ENCODE measurements at regions not wholly inside any gene's neighbourhood (a gene's known extent, or its start where the extent isn't known, plus 50 kb on each side); places are given as distances from the start of the nearest gene placed in this dataset.

- Histone ChIP-seq H2AFZ (ENCODE audit: low read length) (no peak overlapping the region), H3K36me3 (replicated peaks in 1 of 2; ENCODE audit: control insufficient read depth in 1 of 2, insufficient read depth in 2 of 2, low read length in 2 of 2) (no peaks in the 10 kb centered on the region), H3K4me3 (replicated peaks in 1 of 3; ENCODE audit: insufficient read depth in 1 of 3, low read depth in 2 of 3, low read length in 3 of 3) (no peak overlapping the region), H4K20me1 (ENCODE audit: insufficient read depth, low read length) (no peaks in the 10 kb centered on the region), H3K79me2 (ENCODE audit: insufficient read depth, low read length) (no peaks in the 10 kb centered on the region), H3K4me1 (ENCODE audit: insufficient read depth, low read length) (no peaks in the 10 kb centered on the region), H3K27me3 (ENCODE audit: control insufficient read depth in 1 of 2, insufficient read depth in 2 of 2, low read length in 2 of 2) (peaks cover 0 to 20% of the 10 kb centered on the region in 2 experiments; a peak in 3 of 5 replicates), H3K9me3 (ENCODE audit: low read length) (no peaks in the 10 kb centered on the region), H3K9ac (ENCODE audit: insufficient read depth, low read depth, low read length) (no peak overlapping the region), H3K27ac (ENCODE audit: extremely low read length, insufficient read depth, low read length) (no peak overlapping the region), H3K4me2 (ENCODE audit: low read depth, low read length) (no peak overlapping the region)
- no TSS peak for BruUV-seq (replicated peaks)
- ChIA-PET POLR2A (no interaction called here), CTCF (ENCODE audit: low intra/inter-chr PET ratio, low total read pairs) (no interaction called here)
- TF ChIP-seq TMF1 (CRISPR knock-in tag; IDR thresholded peaks at IDR 0.05; ENCODE audit: low read depth): no peak
- no peak for TF ChIP-seq ZNF253 (CRISPR knock-in tag; IDR thresholded peaks at IDR 0.05; ENCODE audit: borderline replicate concordance)
- no peak for ATAC-seq
- peak; percentile 4 for FAIRE-seq
- 3% methylated on average over 4 of the region's 4 CpGs for WGBS (ENCODE audit: low lambda C conversion rate)
- in situ Hi-C loops (cut with HindIII; ENCODE audit: extremely low pct_ligation_motif_present, low pct_unique_long_range_greater_than_20kb): no loop called here
- DNase-seq (ENCODE audit: low spot score): no peak
- intact Hi-C loops (cut with micrococcal nuclease; ENCODE audit: unreplicated experiment): no loop called here
Observed at GRCh38 chr2:65688141-65688886, 255.9 kb upstream of the SPRED2 start.

GRCh38 chr2:65687614-65688013 lies 255.2 kb upstream of the SPRED2 start:
- Histone ChIP-seq H3K9me3 (ENCODE audit: low read length) (no peaks in the 10 kb centered on the region), H3K36me3 (replicated peaks in 1 of 2; ENCODE audit: control insufficient read depth in 1 of 2, insufficient read depth in 2 of 2, low read length in 2 of 2) (no peaks in the 10 kb centered on the region), H3K4me1 (ENCODE audit: insufficient read depth, low read length) (no peaks in the 10 kb centered on the region), H2AFZ (ENCODE audit: low read length) (no peak overlapping the region), H3K4me2 (ENCODE audit: low read depth, low read length) (no peak overlapping the region), H3K4me3 (replicated peaks in 1 of 3; ENCODE audit: insufficient read depth in 1 of 3, low read depth in 2 of 3, low read length in 3 of 3) (no peak overlapping the region), H3K9ac (ENCODE audit: insufficient read depth, low read depth, low read length) (no peak overlapping the region), H4K20me1 (ENCODE audit: insufficient read depth, low read length) (no peaks in the 10 kb centered on the region), H3K27ac (ENCODE audit: extremely low read length, insufficient read depth, low read length) (no peak overlapping the region), H3K79me2 (ENCODE audit: insufficient read depth, low read length) (no peaks in the 10 kb centered on the region), H3K27me3 (ENCODE audit: control insufficient read depth in 1 of 2, insufficient read depth in 2 of 2, low read length in 2 of 2) (peaks cover 0 to 16% of the 10 kb centered on the region in 2 experiments; a peak in 3 of 5 replicates)
- intact Hi-C loops (cut with micrococcal nuclease; ENCODE audit: unreplicated experiment): no loop called here
- ChIA-PET CTCF (ENCODE audit: low intra/inter-chr PET ratio, low total read pairs) (no interaction called here), POLR2A (no interaction called here)
- WGBS (ENCODE audit: low lambda C conversion rate): 70% methylated on average over 9 of the region's 9 CpGs
- no peak for DNase-seq (ENCODE audit: low spot score)
- FAIRE-seq: no peak
- BruUV-seq (replicated peaks): no TSS peak
- no peak for ATAC-seq
- in situ Hi-C loops (cut with HindIII; ENCODE audit: extremely low pct_ligation_motif_present, low pct_unique_long_range_greater_than_20kb): no loop called here
- TF ChIP-seq POLR2G (IDR thresholded peaks at IDR 0.05; ENCODE audit: low read depth, low read length) (no peak), NCOA5 (CRISPR knock-in tag; IDR thresholded peaks at IDR 0.05) (no peak), ZSCAN31 (CRISPR knock-in tag; IDR thresholded peaks at IDR 0.05; ENCODE audit: low read depth) (no peak), IKZF5 (CRISPR knock-in tag; IDR thresholded peaks at IDR 0.05) (no peak), KLF12 (CRISPR knock-in tag; IDR thresholded peaks at IDR 0.05; ENCODE audit: borderline replicate concordance) (no peak), RNF2 (conservative IDR thresholded peaks at IDR 0.05; ENCODE audit: low read depth) (no peak), ZNF75D (CRISPR knock-in tag; IDR thresholded peaks at IDR 0.05; ENCODE audit: borderline replicate concordance) (no peak), HOMEZ (CRISPR knock-in tag; IDR thresholded peaks at IDR 0.05; ENCODE audit: low read depth) (no peak), SKIL (CRISPR knock-in tag; IDR thresholded peaks at IDR 0.05; ENCODE audit: borderline replicate concordance) (no peak), ATF7 (IDR thresholded peaks at IDR 0.05) (no peak), ATF7 (CRISPR knock-in tag; IDR thresholded peaks at IDR 0.05) (no peak), ZNF253 (CRISPR knock-in tag; IDR thresholded peaks at IDR 0.05; ENCODE audit: borderline replicate concordance) (no peak), ZNF12 (CRISPR knock-in tag; IDR thresholded peaks at IDR 0.05) (no peak)
